Loucy (cell line): ENCODE measurements at regions not wholly inside any gene's neighbourhood (a gene's known extent, or its start where the extent isn't known, plus 50 kb on each side); places are given as distances from the start of the nearest gene placed in this dataset.

ENCODE experiments used
- EZH2phosphoT487 ChIP-seq: fragments of 200-600 bp; IDR thresholded peaks from 2 replicates; pipeline ENCODE4 v1.6.1; 2018; ENCODE audit warnings: antibody characterized with exemption, mild to moderate bottlenecking, moderate library complexity, borderline replicate concordance
- TF ChIP-seq, protein P1 (sequence below): fragments of 200-600 bp; sonication (generic); conservative IDR thresholded peaks from 2 replicates; pipeline ENCODE4 v1.5.1; 2014; ENCODE audit warnings: mild to moderate bottlenecking, antibody characterized with exemption, low read length

DNA sequence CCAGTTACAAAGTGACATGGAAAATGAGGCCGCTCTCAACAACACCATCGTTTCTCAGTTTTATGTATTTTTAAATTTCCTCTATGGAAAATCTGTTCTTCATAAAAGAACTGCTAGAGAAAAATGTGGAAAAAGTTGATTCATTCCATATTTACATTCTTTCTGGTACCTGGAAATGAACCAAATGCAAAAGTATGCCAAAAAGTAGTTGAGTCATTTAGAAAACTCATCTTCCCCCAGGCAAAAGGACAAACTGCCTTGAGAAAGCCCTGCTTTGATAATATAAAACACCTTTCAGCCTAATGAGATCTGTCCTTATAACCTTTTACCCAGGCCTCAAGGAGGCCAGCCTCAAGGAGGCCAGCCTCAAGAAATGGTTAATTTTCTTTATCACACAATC, 283.0 kb upstream of the VEPH1 start:
- TF ChIP-seq, protein P1, sequence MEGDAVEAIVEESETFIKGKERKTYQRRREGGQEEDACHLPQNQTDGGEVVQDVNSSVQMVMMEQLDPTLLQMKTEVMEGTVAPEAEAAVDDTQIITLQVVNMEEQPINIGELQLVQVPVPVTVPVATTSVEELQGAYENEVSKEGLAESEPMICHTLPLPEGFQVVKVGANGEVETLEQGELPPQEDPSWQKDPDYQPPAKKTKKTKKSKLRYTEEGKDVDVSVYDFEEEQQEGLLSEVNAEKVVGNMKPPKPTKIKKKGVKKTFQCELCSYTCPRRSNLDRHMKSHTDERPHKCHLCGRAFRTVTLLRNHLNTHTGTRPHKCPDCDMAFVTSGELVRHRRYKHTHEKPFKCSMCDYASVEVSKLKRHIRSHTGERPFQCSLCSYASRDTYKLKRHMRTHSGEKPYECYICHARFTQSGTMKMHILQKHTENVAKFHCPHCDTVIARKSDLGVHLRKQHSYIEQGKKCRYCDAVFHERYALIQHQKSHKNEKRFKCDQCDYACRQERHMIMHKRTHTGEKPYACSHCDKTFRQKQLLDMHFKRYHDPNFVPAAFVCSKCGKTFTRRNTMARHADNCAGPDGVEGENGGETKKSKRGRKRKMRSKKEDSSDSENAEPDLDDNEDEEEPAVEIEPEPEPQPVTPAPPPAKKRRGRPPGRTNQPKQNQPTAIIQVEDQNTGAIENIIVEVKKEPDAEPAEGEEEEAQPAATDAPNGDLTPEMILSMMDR: no peak
- TF ChIP-seq EZH2phosphoT487: no peak
